Body of pancreas (tissue), 4 donors: ENCODE measurements at regions not wholly inside any gene's neighbourhood (a gene's known extent, or its start where the extent isn't known, plus 50 kb on each side); places are given as distances from the start of the nearest gene placed in this dataset.

Source experiments
- CTCF ChIP-seq, 7 experiments: fragments of 450-650 bp in 4 of 7; fragments of 200-600 bp in 3 of 7; sonication (generic) in 3 of 7; IDR thresholded peaks; one replicate each; pipeline ENCODE4 v1.5.1; 2016 to 2019; ENCODE audit warnings: antibody characterized with exemption in 7 of 7
- POLR2A ChIP-seq, 3 donors: fragments of 450-650 bp; IDR thresholded peaks; one replicate each; pipeline ENCODE4 v1.6.1; 2016; ENCODE audit warnings: antibody characterized with exemption in 3 of 3, mild to moderate bottlenecking in 2 of 3

- no peak for TF ChIP-seq CTCF (IDR thresholded peaks at IDR 0.05)
- TF ChIP-seq POLR2A (IDR thresholded peaks at IDR 0.05): no peak
Observed at GRCh38 chr20:6845141-6845540, 77.7 kb downstream of the BMP2 start.
